ENCODE measurements at regions not wholly inside any gene's neighbourhood (a gene's known extent, or its start where the extent isn't known, plus 50 kb on each side); places are given as distances from the start of the nearest gene placed in this dataset.

- TF ChIP-seq POLR2AphosphoS5 (IDR thresholded peaks at IDR 0.05; ENCODE audit: borderline replicate concordance, low read depth, low read length): no peak
- no peak for TF ChIP-seq EZH2 (IDR thresholded peaks at IDR 0.05)
- no peak for TF ChIP-seq FOXP2 (optimal IDR thresholded peaks at IDR 0.05; ENCODE audit: control extremely low read depth, extremely low read length, insufficient read depth)
Measured at GRCh38 chr3:184506561-184506991, 55.0 kb upstream of the EPHB3 start.
